SK-N-SH (cell line): ENCODE measurements at regions not wholly inside any gene's neighbourhood (a gene's known extent, or its start where the extent isn't known, plus 50 kb on each side); places are given as distances from the start of the nearest gene placed in this dataset.
"Not testable (repeated sequence)": the region's sequence is repeated elsewhere in the genome, so short reads cannot be mapped to it uniquely, and the experiment has no call there.

Experiments
- CTCF ChIA-PET: fragments of 300-600, 350-600 bp; formaldehyde crosslinking; extraction: SDS; loops from one replicate; lab custom pipeline; 2021; lab: Yijun Ruan, JAX
- POLR2A ChIA-PET: fragments of 350-600 bp; sonication (Branson Sonifier 250); formaldehyde crosslinking; extraction: SDS; loops from one replicate; lab custom pipeline; 2020; ENCODE audit warnings: antibody characterized with exemption, inconsistent platforms; lab: Yijun Ruan, JAX
- DNase-seq: peaks from one replicate; pipeline ENCODE4 v3.0.0; 2012
- H2AFZ ChIP-seq: fragments of 200-600 bp; sonication (generic); 2 replicates; pipeline ENCODE4 v1.8.1; 2016; ENCODE audit warnings: antibody characterized with exemption, mild to moderate bottlenecking, low read depth
- H3F3A ChIP-seq: fragments of 200-600 bp; sonication (generic); replicated peaks from 2 replicates; pipeline ENCODE3; 2016; ENCODE audit warnings: antibody characterized with exemption, mild to moderate bottlenecking; ENCODE audit not compliant: insufficient read depth
- H3K27ac ChIP-seq, 2 experiments: fragments of 200-500 bp in 1 of 2; fragments of 200-600 bp in 1 of 2; sonication (Bioruptor generic) in 1 of 2; sonication (generic), shearing (Covaris generic) in 1 of 2; 2 replicates each; pipeline versions ENCODE4 v1.5.1 to v1.6.1; 2014 to 2016; ENCODE audit warnings: low read depth in 2 of 2, inconsistent platforms in 1 of 2, low read length in 1 of 2, mild to moderate bottlenecking in 1 of 2, mixed read lengths in 1 of 2
- H3K27me3 ChIP-seq: fragments of 200-600 bp; sonication (generic), shearing (Covaris generic); 2 replicates; pipeline ENCODE4 v1.6.1; 2016; ENCODE audit warnings: mixed run types; ENCODE audit not compliant: insufficient read depth
- H3K36me3 ChIP-seq, 2 experiments: fragments of 200-500 bp in 1 of 2; fragments of 200-600 bp in 1 of 2; sonication (Bioruptor generic) in 1 of 2; sonication (generic) in 1 of 2; replicated peaks in 1 of 2; 2 replicates each; pipeline versions ENCODE3 to v1.5.1; 2014 to 2016; ENCODE audit warnings: low read length in 1 of 2, mild to moderate bottlenecking in 1 of 2; ENCODE audit not compliant: insufficient read depth in 2 of 2, control insufficient read depth in 1 of 2
- H3K4me1 ChIP-seq, 2 experiments: fragments of 200-500 bp in 1 of 2; fragments of 200-600 bp in 1 of 2; sonication (Bioruptor generic) in 1 of 2; sonication (generic), shearing (Covaris generic) in 1 of 2; 2 replicates each; pipeline versions ENCODE4 v1.5.1 to v1.6.1; 2014 to 2016; ENCODE audit warnings: low read depth in 1 of 2, low read length in 1 of 2, mixed run types in 1 of 2; ENCODE audit not compliant: insufficient read depth in 2 of 2, control insufficient read depth in 1 of 2
- H3K4me2 ChIP-seq: fragments of 200-600 bp; sonication (generic), shearing (Covaris generic); 2 replicates; pipeline ENCODE4 v1.6.1; 2017; ENCODE audit warnings: mixed run types
- H3K4me3 ChIP-seq, 2 experiments: fragments of 200-500 bp in 1 of 2; fragments of 200-600 bp in 1 of 2; sonication (Bioruptor generic) in 1 of 2; sonication (generic), shearing (Covaris generic) in 1 of 2; 2 replicates each; pipeline versions ENCODE4 v1.5.1 to v1.8.1; 2014 to 2016; ENCODE audit warnings: low read depth in 2 of 2, inconsistent platforms in 1 of 2, low read length in 1 of 2, mild to moderate bottlenecking in 1 of 2, mixed read lengths in 1 of 2, moderate library complexity in 1 of 2
- H3K79me2 ChIP-seq: fragments of 200-600 bp; sonication (generic); 2 replicates; pipeline ENCODE4 v1.8.1; 2017; ENCODE audit warnings: mild to moderate bottlenecking; ENCODE audit not compliant: insufficient read depth
- H3K9ac ChIP-seq: fragments of 200-600 bp; sonication (generic); 2 replicates; pipeline ENCODE4 v1.6.1; 2017; ENCODE audit warnings: mixed run types
- H3K9me2 ChIP-seq: fragments of 200-600 bp; sonication (generic); 2 replicates; pipeline ENCODE4 v1.6.1; 2017; ENCODE audit warnings: mixed run types
- H3K9me3 ChIP-seq: fragments of 200-600 bp; sonication (generic); 2 replicates; pipeline ENCODE4 v1.6.1; 2017; ENCODE audit warnings: mixed run types, mild to moderate bottlenecking, moderate library complexity
- H4K20me1 ChIP-seq: fragments of 200-600 bp; sonication (generic); 2 replicates; pipeline ENCODE4 v1.6.1; 2017; ENCODE audit warnings: mild to moderate bottlenecking, mixed run types; ENCODE audit not compliant: insufficient read depth
- CHD2 ChIP-seq: fragments of 150-350 bp; IDR thresholded peaks from 2 replicates; pipeline ENCODE4 v1.6.1; 2018; ENCODE audit warnings: low read length; ENCODE audit not compliant: partially characterized antibody
- EZH2phosphoT487 ChIP-seq: fragments of 200-600 bp; sonication (generic); IDR thresholded peaks from 2 replicates; pipeline ENCODE4 v1.6.1; 2017; ENCODE audit warnings: low read depth, mixed run types, mild to moderate bottlenecking, antibody characterized with exemption, moderate library complexity, borderline replicate concordance
- FOSL2 ChIP-seq: IDR thresholded peaks from 2 replicates; pipeline ENCODE4 v1.4.0; 2012; ENCODE audit warnings: low read depth, mild to moderate bottlenecking, moderate library complexity, borderline replicate concordance
- FOXJ3 ChIP-seq: sonication (generic); formaldehyde crosslinking; IDR thresholded peaks from 2 replicates; pipeline ENCODE4 v1.5.1; 2020; ENCODE audit warnings: mild to moderate bottlenecking, missing genetic modification reagents
- GABPA ChIP-seq: IDR thresholded peaks from 2 replicates; pipeline ENCODE4 v1.4.0; 2012; ENCODE audit warnings: low read depth, mild to moderate bottlenecking
- GATA2 ChIP-seq: sonication (generic); formaldehyde crosslinking; IDR thresholded peaks from 2 replicates; pipeline ENCODE4 v1.5.0; 2020; ENCODE audit warnings: mild to moderate bottlenecking, missing genetic modification reagents
- IRF3 ChIP-seq: fragments of 150-350 bp; IDR thresholded peaks from 2 replicates; pipeline ENCODE4 v1.6.1; 2016; ENCODE audit warnings: mild to moderate bottlenecking, low read depth, low read length
- NFIC ChIP-seq: IDR thresholded peaks from 2 replicates; pipeline ENCODE4 v1.4.0; 2012; ENCODE audit warnings: borderline replicate concordance
- NRF1 ChIP-seq: IDR thresholded peaks from 2 replicates; pipeline ENCODE4 v1.6.1; 2012; ENCODE audit warnings: low read depth, mild to moderate bottlenecking, low read length
- POLR2AphosphoS5 ChIP-seq: IDR thresholded peaks from 2 replicates; pipeline ENCODE4 v1.6.1; 2012; ENCODE audit warnings: low read depth, low read length
- RFX5 ChIP-seq: IDR thresholded peaks from 2 replicates; pipeline ENCODE4 v1.6.1; 2012; ENCODE audit warnings: mild to moderate bottlenecking, improper control_type of control experiment, low read length
- SIN3A ChIP-seq: IDR thresholded peaks from 2 replicates; pipeline ENCODE4 v1.6.1; 2012; ENCODE audit warnings: low read depth, mild to moderate bottlenecking, low read length, moderate library complexity, borderline replicate concordance
- TEAD4 ChIP-seq: IDR thresholded peaks from 2 replicates; pipeline ENCODE4 v1.4.0; 2012; ENCODE audit warnings: mild to moderate bottlenecking, borderline replicate concordance; ENCODE audit not compliant: insufficient read depth
- WGBS: methylation state at CpG from one replicate; pipeline ENCODE4 v1.1.6; 2017; ENCODE audit warnings: low lambda C conversion rate; 5-methylcytosine and 5-hydroxymethylcytosine counted together
- TF ChIP-seq, protein P1 (sequence below): fragments of 150-350 bp; IDR thresholded peaks from 2 replicates; pipeline ENCODE4 v1.6.1; 2017; ENCODE audit warnings: antibody characterized with exemption, low read length, low read depth, borderline replicate concordance
- TF ChIP-seq, protein P2 (sequence below): fragments of 200-600 bp; sonication (generic); IDR thresholded peaks from 2 replicates; pipeline ENCODE4 v1.6.1; 2017; ENCODE audit warnings: antibody characterized with exemption, mild to moderate bottlenecking, moderate library complexity
- TF ChIP-seq, protein P3 (sequence below): IDR thresholded peaks from 2 replicates; pipeline ENCODE4 v1.4.0; 2012; ENCODE audit warnings: low read depth
- TF ChIP-seq, protein P4 (sequence below): IDR thresholded peaks from 2 replicates; pipeline ENCODE4 v1.6.1; 2012; ENCODE audit warnings: mild to moderate bottlenecking, low read depth, low read length, moderate library complexity
- TF ChIP-seq, protein P5 (sequence below): IDR thresholded peaks from 2 replicates; pipeline ENCODE4; 2012

DNA sequence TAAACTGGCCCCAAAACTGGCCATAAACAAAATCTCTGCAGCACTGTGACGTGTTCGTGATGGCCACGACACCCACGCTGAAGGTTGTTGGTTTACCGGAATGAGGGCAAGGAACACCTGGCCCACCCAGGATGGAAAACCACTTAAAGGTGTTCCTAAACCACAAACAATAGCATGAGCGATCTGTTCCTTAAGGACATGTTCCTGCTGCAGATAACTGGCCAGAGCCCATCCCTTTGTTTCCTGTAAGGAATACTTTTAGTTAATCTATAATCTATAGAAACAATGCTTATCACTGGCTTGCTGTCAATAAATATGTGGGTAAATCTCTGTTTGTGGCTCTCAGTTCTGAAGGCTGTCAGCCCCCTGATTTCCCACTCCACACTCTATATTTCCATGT, 305.2 kb upstream of the RPS23 start:
- H4K20me1 ChIP-seq, H3K4me2 ChIP-seq, H3K27me3 ChIP-seq, H3K9me3 ChIP-seq, H2AFZ ChIP-seq, POLR2A ChIA-PET, H3K9ac ChIP-seq, H3K79me2 ChIP-seq, H3K9me2 ChIP-seq, H3K4me1 ChIP-seq, H3K27ac ChIP-seq, DNase-seq, H3K4me3 ChIP-seq, H3F3A ChIP-seq, CTCF ChIA-PET, H3K36me3 ChIP-seq: not testable (repeated sequence)
- WGBS: 73% methylated on average over 6 of the region's 6 CpGs

DNA sequence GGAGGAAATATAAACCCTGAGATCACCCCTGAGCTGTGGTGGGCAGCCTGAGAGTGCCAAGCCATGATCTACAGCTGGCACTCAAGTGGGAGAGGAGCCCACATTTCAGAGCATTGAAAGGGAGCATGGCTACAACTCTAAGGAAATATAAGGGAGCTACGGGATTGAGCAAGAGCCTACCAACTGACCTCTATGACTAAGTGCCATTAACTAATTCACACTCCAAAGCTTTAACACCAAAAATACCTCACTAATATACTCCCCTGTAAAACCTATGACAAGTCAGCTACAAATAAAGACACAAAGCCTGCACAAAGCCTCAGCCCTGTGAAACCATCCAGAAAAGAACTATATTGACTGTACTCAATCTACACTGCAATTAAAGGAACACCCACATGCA, 286.8 kb upstream of the RPS23 start:
- Histone ChIP-seq H3K36me3 (no peaks in the 10 kb centered on the region), H3K9ac (no peak overlapping the region), H3K9me2 (no peaks in the 10 kb centered on the region), H4K20me1 (no peaks in the 10 kb centered on the region), H3F3A (no peaks in the 10 kb centered on the region), H3K9me3 (no peaks in the 10 kb centered on the region), H3K79me2 (no peaks in the 10 kb centered on the region), H3K27ac (no peak overlapping the region), H2AFZ (no peak overlapping the region), H3K4me3 (no peak overlapping the region), H3K4me2 (no peak overlapping the region), H3K27me3 (no peaks in the 10 kb centered on the region), H3K4me1 (no peaks in the 10 kb centered on the region)
- TF ChIP-seq POLR2AphosphoS5 (no peak), NFIC (no peak), SIN3A (no peak), TEAD4 (no peak), GABPA (no peak), EZH2phosphoT487 (no peak), FOSL2 (no peak), RFX5 (no peak), CHD2 (no peak), IRF3 (no peak), GATA2 (CRISPR knock-in tag) (no peak), NRF1 (no peak), FOXJ3 (CRISPR knock-in tag) (no peak)
- TF ChIP-seq, protein P1, sequence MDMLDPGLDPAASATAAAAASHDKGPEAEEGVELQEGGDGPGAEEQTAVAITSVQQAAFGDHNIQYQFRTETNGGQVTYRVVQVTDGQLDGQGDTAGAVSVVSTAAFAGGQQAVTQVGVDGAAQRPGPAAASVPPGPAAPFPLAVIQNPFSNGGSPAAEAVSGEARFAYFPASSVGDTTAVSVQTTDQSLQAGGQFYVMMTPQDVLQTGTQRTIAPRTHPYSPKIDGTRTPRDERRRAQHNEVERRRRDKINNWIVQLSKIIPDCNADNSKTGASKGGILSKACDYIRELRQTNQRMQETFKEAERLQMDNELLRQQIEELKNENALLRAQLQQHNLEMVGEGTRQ: no peak
- TF ChIP-seq, protein P2, sequence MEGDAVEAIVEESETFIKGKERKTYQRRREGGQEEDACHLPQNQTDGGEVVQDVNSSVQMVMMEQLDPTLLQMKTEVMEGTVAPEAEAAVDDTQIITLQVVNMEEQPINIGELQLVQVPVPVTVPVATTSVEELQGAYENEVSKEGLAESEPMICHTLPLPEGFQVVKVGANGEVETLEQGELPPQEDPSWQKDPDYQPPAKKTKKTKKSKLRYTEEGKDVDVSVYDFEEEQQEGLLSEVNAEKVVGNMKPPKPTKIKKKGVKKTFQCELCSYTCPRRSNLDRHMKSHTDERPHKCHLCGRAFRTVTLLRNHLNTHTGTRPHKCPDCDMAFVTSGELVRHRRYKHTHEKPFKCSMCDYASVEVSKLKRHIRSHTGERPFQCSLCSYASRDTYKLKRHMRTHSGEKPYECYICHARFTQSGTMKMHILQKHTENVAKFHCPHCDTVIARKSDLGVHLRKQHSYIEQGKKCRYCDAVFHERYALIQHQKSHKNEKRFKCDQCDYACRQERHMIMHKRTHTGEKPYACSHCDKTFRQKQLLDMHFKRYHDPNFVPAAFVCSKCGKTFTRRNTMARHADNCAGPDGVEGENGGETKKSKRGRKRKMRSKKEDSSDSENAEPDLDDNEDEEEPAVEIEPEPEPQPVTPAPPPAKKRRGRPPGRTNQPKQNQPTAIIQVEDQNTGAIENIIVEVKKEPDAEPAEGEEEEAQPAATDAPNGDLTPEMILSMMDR: no peak
- TF ChIP-seq, protein P3, sequence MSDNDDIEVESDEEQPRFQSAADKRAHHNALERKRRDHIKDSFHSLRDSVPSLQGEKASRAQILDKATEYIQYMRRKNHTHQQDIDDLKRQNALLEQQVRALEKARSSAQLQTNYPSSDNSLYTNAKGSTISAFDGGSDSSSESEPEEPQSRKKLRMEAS: no peak
- TF ChIP-seq, protein P4, sequence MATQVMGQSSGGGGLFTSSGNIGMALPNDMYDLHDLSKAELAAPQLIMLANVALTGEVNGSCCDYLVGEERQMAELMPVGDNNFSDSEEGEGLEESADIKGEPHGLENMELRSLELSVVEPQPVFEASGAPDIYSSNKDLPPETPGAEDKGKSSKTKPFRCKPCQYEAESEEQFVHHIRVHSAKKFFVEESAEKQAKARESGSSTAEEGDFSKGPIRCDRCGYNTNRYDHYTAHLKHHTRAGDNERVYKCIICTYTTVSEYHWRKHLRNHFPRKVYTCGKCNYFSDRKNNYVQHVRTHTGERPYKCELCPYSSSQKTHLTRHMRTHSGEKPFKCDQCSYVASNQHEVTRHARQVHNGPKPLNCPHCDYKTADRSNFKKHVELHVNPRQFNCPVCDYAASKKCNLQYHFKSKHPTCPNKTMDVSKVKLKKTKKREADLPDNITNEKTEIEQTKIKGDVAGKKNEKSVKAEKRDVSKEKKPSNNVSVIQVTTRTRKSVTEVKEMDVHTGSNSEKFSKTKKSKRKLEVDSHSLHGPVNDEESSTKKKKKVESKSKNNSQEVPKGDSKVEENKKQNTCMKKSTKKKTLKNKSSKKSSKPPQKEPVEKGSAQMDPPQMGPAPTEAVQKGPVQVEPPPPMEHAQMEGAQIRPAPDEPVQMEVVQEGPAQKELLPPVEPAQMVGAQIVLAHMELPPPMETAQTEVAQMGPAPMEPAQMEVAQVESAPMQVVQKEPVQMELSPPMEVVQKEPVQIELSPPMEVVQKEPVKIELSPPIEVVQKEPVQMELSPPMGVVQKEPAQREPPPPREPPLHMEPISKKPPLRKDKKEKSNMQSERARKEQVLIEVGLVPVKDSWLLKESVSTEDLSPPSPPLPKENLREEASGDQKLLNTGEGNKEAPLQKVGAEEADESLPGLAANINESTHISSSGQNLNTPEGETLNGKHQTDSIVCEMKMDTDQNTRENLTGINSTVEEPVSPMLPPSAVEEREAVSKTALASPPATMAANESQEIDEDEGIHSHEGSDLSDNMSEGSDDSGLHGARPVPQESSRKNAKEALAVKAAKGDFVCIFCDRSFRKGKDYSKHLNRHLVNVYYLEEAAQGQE: no peak
- TF ChIP-seq, protein P5, sequence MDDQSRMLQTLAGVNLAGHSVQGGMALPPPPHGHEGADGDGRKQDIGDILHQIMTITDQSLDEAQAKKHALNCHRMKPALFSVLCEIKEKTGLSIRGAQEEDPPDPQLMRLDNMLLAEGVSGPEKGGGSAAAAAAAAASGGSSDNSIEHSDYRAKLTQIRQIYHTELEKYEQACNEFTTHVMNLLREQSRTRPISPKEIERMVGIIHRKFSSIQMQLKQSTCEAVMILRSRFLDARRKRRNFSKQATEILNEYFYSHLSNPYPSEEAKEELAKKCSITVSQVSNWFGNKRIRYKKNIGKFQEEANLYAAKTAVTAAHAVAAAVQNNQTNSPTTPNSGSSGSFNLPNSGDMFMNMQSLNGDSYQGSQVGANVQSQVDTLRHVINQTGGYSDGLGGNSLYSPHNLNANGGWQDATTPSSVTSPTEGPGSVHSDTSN: no peak
- WGBS: 75% methylated on average over 1 of the region's 1 CpG
- ChIA-PET CTCF (no interaction called here), POLR2A (no interaction called here)
- no peak for DNase-seq
